Small intestine (tissue), 7 donors: ENCODE measurements at regions not wholly inside any gene's neighbourhood (a gene's known extent, or its start where the extent isn't known, plus 50 kb on each side); places are given as distances from the start of the nearest gene placed in this dataset.
A peak's percentile ranks its signal among the peaks of the same experiment; 100 is the strongest.

Experiments used
- DNase-seq, 2 donors: peaks; one replicate each; pipeline versions ENCODE4 v3.0.0 to v3.0.0-alpha.2; 2013
- FAIRE-seq: peaks from 2 replicates; lab custom pipeline; 2012; peaks lifted over from hg19 to GRCh38; lab: Jason Lieb, UNC
- H3K27ac ChIP-seq, 3 donors: one replicate each; pipeline ENCODE4 v1.5.1; 2013; ENCODE audit warnings: low read length in 2 of 3, mild to moderate bottlenecking in 2 of 3, control low read depth in 1 of 3, inconsistent platforms in 1 of 3, low read depth in 1 of 3, moderate library complexity in 1 of 3
- H3K27me3 ChIP-seq, 3 donors: one replicate each; pipeline ENCODE4 v1.6.1; 2013; ENCODE audit warnings: low read length in 3 of 3, inconsistent platforms in 1 of 3; ENCODE audit not compliant: control insufficient read depth in 3 of 3, insufficient read depth in 3 of 3
- H3K36me3 ChIP-seq, 3 donors: one replicate each; pipeline ENCODE4 v1.6.1; 2013; ENCODE audit warnings: low read length in 3 of 3, inconsistent platforms in 1 of 3, low read depth in 1 of 3, mild to moderate bottlenecking in 1 of 3, moderate library complexity in 1 of 3; ENCODE audit not compliant: control insufficient read depth in 3 of 3, insufficient read depth in 2 of 3
- H3K4me1 ChIP-seq, 3 donors: one replicate each; pipeline ENCODE4 v1.6.1; 2013; ENCODE audit warnings: low read length in 2 of 3, inconsistent platforms in 1 of 3, low read depth in 1 of 3, mild to moderate bottlenecking in 1 of 3, moderate library complexity in 1 of 3; ENCODE audit not compliant: control insufficient read depth in 3 of 3, insufficient read depth in 2 of 3
- H3K4me3 ChIP-seq, 3 donors: one replicate each; pipeline ENCODE4 v1.5.1; 2013; ENCODE audit warnings: low read length in 3 of 3, control low read depth in 1 of 3, inconsistent platforms in 1 of 3, low read depth in 1 of 3, mild to moderate bottlenecking in 1 of 3, moderate library complexity in 1 of 3
- H3K9me3 ChIP-seq, 2 donors: one replicate each; pipeline ENCODE4 v1.6.1; 2013; ENCODE audit warnings: low read depth in 1 of 2, low read length in 1 of 2; ENCODE audit not compliant: control insufficient read depth in 2 of 2, insufficient read depth in 1 of 2
- WGBS, 3 donors: extraction: QIAGEN DNeasy Blood & Tissue Kit; methylation state at CpG; one replicate each; pipeline ENCODE4 v1.1.7; 2013; 5-methylcytosine and 5-hydroxymethylcytosine counted together
- donor health status: healthy with polysubstance abuse.
- donor health status: control.
- donor health status: control.
- donor health status: Bipolar disorder and iron deficiency.
- donor health status: healthy.

GRCh38 chrX:137215467-137215866 lies 181.7 kb upstream of the GPR101 start:
- Histone ChIP-seq H3K27ac (no peak overlapping the region), H3K9me3 (no peaks in the 10 kb centered on the region), H3K27me3 (no peaks in the 10 kb centered on the region), H3K4me1 (no peaks in the 10 kb centered on the region), H3K4me3 (no peak overlapping the region), H3K36me3 (no peaks in the 10 kb centered on the region)
- FAIRE-seq (no peak), DNase-seq (no peak)
- 70 to 92% (median 76%) methylated on average over 1 of the region's 1 CpG for WGBS, 3 donors

- no peaks in the 10 kb centered on the region for H3K36me3 ChIP-seq
- H3K27ac ChIP-seq = no peak overlapping the region
- FAIRE-seq = no peak
- H3K4me1 ChIP-seq = no peaks in the 10 kb centered on the region
- WGBS, 3 donors = 35 to 42% (median 35%) methylated on average over 4 of the region's 4 CpGs
- DNase-seq = no peak
- no peaks in the 10 kb centered on the region for H3K9me3 ChIP-seq
- H3K4me3 ChIP-seq = no peak overlapping the region
- no peaks in the 10 kb centered on the region for H3K27me3 ChIP-seq
Measured at GRCh38 chrX:137212078-137212632, 178.4 kb upstream of the GPR101 start.

GRCh38 chrX:137198040-137198439 lies 164.2 kb upstream of the GPR101 start:
- no peak overlapping the region for H3K27ac ChIP-seq
- no peaks in the 10 kb centered on the region for H3K9me3 ChIP-seq
- FAIRE-seq (no peak), DNase-seq (no peak)
- WGBS, 3 donors = 62 to 78% (median 63%) methylated on average over 4 of the region's 4 CpGs
- no peaks in the 10 kb centered on the region for H3K36me3 ChIP-seq
- H3K4me3 ChIP-seq = no peak overlapping the region
- peaks cover 0 to 2% (median 0%) of the 10 kb centered on the region in 3 donors for H3K27me3 ChIP-seq
- no peaks in the 10 kb centered on the region for H3K4me1 ChIP-seq

DNA sequence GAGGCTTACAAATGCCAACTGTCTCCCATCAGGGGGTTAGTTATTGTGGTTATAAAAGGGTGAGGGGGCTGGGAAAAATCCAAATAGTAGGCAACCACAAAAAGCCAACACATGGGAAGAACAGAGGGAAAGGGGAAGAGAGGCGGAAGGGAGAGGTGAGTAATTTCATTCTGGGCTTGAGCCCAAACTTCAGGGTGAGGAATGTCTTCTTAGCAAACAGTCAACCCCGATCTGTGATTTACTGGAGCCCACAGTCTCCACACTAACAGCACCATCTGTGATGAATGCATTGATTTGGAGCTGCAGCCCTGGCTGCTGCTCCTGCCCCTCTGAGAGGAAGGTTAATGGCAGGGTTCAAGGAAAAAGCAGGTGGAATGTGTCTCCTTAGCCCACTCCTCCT lies 162.2 kb upstream of the GPR101 start:
- no peak overlapping the region for H3K4me3 ChIP-seq
- WGBS, 3 donors = 13 to 62% (median 29%) methylated on average over 2 of the region's 2 CpGs
- FAIRE-seq (no peak), DNase-seq (no peak)
- H3K27ac ChIP-seq = no peak overlapping the region
- H3K9me3 ChIP-seq = no peaks in the 10 kb centered on the region
- no peaks in the 10 kb centered on the region for H3K4me1 ChIP-seq
- no peaks in the 10 kb centered on the region for H3K36me3 ChIP-seq
- H3K27me3 ChIP-seq = peaks cover 0 to 2% (median 0%) of the 10 kb centered on the region in 3 donors

- Histone ChIP-seq H3K4me3 (no peak overlapping the region), H3K27ac (no peak overlapping the region), H3K4me1 (no peaks in the 10 kb centered on the region), H3K36me3 (no peaks in the 10 kb centered on the region), H3K9me3 (no peaks in the 10 kb centered on the region), H3K27me3 (peaks cover 0 to 2% (median 0%) of the 10 kb centered on the region in 3 donors)
- 18 to 36% (median 28%) methylated on average over 2 of the region's 2 CpGs for WGBS, 3 donors
- DNase-seq (no peak), FAIRE-seq (no peak)
Measured at GRCh38 chrX:137195296-137195695, 161.5 kb upstream of the GPR101 start.

- FAIRE-seq = no peak
- Histone ChIP-seq H3K9me3 (no peaks in the 10 kb centered on the region), H3K4me3 (no peak overlapping the region), H3K27me3 (peaks cover 0 to 2% (median 0%) of the 10 kb centered on the region in 3 donors), H3K4me1 (no peaks in the 10 kb centered on the region), H3K36me3 (no peaks in the 10 kb centered on the region), H3K27ac (no peak overlapping the region)
- 4 to 11% (median 5%) methylated on average over 4 of the region's 4 CpGs for WGBS, 3 donors
- peak; percentile 3 to 10 for DNase-seq
Measured at GRCh38 chrX:137194164-137194563, 160.4 kb upstream of the GPR101 start.

GRCh38 chrX:137187540-137187939 lies 153.7 kb upstream of the GPR101 start:
- Histone ChIP-seq H3K27ac (no peak overlapping the region), H3K4me3 (no peak overlapping the region), H3K36me3 (no peaks in the 10 kb centered on the region), H3K4me1 (no peaks in the 10 kb centered on the region), H3K9me3 (no peaks in the 10 kb centered on the region), H3K27me3 (peaks cover 0 to 2% (median 0%) of the 10 kb centered on the region in 3 donors)
- 30 to 82% (median 51%) methylated on average over 4 of the region's 4 CpGs for WGBS, 3 donors
- no peak for FAIRE-seq
- peak in 1 of 2 donors; percentile 0 for DNase-seq

- Histone ChIP-seq H3K9me3 (no peaks in the 10 kb centered on the region), H3K4me1 (no peaks in the 10 kb centered on the region), H3K27me3 (no peaks in the 10 kb centered on the region), H3K4me3 (no peak overlapping the region), H3K36me3 (no peaks in the 10 kb centered on the region), H3K27ac (no peak overlapping the region)
- 38 to 44% (median 40%) methylated on average over 3 of the region's 3 CpGs for WGBS, 3 donors
- no peak for DNase-seq
- no peak for FAIRE-seq
Measured at GRCh38 chrX:137178392-137178791, 144.6 kb upstream of the GPR101 start.
